Fibroblast of skin of abdomen (primary cell): ENCODE measurements at regions not wholly inside any gene's neighbourhood (a gene's known extent, or its start where the extent isn't known, plus 50 kb on each side); places are given as distances from the start of the nearest gene placed in this dataset.
"Not testable (repeated sequence)": the region's sequence is repeated elsewhere in the genome, so short reads cannot be mapped to it uniquely, and the experiment has no call there.

Source experiments
- DNase-seq: peaks from one replicate; pipeline ENCODE4 v3.0.0-alpha.2; 2013

DNA sequence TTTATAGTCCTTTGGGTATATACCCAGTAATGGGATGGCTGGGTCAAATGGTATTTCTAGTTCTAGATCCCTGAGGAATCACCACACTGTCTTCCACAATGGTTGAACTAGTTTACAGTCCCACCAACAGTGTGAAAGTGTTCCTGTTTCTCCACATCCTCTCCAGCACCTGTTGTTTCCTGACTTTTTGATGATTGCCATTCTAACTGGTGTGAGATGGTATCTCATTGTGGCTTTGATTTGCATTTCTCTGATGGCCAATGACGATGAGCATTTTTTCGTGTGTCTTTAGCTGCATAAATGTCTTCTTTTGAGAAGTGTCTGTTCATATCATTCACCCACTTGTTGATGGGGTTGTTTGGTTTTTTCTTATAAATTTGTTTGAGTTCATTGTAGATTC is 612.5 kb upstream of the SGCD start:
- DNase-seq = not testable (repeated sequence)

DNA sequence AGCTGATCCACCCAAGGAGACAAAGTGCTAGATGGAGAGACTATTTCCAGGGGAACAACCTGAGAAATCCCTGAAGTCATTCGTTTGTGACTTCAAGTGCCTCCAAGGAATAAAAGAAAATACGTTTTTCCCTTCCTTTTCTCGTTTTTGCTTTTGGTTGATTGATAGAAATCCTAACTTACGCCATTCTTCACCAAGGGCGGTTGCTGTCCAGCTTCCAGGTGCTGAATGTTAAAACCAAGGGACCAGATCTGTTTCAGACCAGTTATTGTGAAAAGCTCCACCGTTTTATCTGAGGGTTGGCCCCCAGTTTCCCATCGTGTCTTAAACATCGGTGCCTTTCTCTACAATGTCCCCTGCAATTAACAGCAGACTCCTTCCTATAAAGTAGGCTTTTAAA is 600.7 kb upstream of the SGCD start:
- DNase-seq = peak; percentile 44

DNA sequence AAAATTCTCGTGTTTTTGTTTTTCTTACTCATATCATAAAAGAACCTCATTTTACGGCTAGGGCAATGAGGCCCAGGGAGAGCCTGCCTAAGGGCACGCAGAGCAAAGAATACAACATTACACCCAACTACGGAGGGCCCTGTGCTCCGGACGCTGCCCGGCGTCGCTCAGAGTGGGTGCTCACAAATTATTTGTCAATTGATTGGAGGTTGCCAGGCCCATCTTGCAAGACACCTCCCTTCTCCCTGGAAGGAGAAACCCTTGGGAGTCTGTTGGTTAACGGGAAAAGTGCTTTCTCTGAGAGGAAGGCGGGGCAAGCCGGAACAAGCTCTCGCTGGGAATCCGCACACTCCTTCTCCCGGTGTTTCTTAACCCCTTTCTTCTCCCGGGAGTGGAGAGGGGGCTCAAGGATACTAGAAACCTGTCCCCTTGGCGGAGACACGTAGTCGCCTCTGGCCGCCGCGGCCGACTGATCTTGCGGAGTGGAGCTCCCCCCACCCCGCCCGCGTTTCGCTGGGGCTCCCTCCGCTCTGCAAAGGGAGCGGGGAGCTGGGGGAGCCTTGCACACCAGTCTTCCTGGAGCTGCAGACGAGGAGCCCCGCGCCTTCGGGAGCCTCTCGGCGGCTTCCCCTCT is 599.3 kb upstream of the SGCD start:
- peak; percentile 20 for DNase-seq

DNA sequence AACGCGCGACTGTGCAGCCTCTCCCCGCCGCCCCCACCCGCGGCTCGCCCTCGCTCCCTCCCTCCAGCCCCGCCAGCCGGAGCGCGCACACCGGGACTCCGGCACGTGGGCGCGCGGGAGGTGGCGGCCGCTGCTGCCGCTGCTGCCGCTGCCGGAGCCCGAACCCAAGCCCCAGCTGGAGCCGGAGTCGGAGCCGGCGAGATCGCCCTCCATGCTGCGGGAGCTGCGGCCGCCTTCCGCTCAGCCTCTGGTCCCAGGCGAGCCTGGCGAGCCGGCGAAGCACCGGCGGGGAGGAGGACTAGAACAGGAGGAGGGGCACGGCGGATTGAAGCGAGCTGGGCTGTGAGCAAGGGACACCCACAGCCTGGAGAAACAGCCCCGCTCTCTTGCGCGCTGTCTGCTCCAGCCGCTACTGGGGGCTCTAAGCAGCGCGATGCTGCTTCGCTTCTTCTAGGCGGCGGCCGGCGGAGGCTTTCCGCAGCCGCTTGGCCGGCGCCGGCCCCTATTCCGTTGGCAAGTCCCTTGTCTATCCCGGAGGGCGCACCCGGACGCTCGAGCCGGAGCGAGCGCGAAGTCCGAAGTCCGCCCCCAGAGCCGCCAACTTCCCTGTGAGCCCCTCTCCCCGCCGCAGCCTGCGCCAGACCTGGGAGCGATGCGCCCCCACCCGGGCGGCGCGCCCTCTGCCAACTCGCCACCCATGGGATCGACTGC is 598.7 kb upstream of the SGCD start:
- peak; percentile 80 for DNase-seq

DNA sequence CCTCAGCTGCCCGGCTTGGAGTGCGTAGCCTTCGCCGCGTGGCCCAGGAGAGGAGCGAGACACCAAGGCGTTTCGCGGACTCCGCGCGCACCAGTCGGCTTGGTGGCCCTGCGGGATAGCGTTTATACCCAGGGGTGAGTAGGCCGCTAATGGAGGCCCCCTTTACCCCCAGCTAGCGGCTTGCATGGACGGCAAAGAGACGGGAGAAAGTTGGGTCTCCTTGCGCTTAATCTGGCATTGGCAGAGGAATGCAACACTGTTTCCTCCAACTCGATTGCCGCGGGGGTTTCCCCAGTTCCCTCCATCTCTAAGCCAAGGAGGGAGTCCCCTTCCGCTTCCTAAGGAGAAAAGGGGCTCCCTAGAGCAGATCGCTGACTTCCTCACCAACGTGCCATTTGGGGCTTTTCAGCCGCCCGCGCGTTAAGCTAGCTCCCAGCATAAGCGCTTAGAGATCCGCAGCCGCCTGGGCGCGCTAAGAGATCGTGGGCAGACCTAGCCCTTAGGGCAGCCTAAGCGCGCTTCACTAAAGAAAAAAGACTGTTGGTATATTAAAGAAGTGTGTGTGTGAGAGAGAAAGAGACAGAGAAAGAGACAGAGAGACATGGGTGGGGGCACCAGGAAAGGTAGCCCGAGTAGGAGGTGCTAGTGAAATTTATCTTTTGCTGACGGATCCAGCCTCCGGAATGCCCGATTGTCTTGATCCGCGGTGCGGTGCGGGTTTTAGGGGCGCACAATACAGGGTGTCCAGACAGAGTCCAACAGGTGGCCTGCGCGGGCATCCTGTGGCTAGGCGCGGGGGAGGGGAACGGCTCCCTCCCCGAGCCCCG is 597.9 kb upstream of the SGCD start:
- DNase-seq = peak; percentile 80

DNA sequence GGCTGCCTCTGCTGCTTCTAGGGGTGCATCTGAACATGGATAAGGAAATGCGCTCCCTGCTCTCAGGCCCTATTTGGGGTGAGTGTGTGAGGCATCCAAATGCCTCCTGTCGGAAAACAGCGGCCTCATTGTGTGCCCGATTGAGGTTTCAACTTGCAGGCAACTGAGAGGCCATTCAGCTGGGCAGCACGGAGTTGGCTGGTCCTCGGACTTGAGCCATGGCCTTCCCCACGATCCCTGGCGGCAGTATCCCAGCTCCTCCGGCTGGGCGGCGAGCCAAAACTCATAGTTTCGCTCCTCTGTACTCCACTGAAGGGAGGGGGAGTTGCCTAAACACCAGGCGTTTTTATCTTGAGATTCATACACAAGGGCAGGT is 597.3 kb upstream of the SGCD start:
- DNase-seq = peak; percentile 72

- no peak for DNase-seq
Observed at GRCh38 chr5:155732587-155733376, 594.2 kb upstream of the SGCD start.

- DNase-seq = no peak
Observed at GRCh38 chr5:155733935-155734334, 593.0 kb upstream of the SGCD start.

DNA sequence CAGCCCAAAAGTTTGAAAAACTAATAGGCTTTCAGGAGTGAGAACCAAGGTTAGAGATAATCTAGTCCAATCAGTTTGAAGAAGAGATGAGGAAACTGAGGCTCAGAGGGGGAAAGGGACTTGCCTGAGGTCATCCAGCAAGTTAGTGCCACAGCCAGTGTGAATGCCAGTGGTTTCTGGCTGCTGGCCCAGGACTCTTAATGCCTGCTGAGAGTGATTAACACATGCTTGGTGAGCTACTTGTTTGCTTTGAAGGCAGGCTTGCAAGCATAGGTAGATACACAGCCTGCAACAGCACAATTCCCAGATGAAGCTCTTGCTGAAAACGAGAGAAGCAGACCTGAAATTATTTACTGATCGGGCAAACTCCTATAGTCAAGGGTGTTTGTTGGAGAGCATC is 591.6 kb upstream of the SGCD start:
- DNase-seq = peak; percentile 62

DNA sequence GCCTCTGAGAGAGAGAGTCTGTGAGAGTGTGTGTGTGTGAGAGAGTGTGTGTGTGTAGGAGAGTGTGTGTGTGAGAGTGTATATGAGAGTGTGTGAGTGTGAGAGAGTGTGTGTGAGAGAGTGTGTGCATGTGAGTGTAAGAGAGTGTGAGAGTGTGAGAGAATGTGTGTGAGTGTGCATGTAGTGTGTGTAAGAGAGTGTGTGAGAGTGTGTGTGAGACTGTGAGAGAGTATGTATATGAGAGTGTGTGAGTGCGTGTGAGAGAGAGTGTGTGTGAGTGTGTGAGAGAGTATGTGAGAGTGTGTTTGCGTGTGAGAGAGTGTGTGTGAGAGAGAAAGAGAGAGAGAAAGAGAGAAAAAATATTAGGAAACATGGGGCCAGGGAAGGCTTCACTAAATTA is 588.3 kb upstream of the SGCD start:
- no peak for DNase-seq

- DNase-seq = peak; percentile 4
Observed at GRCh38 chr5:155746367-155747038, 580.5 kb upstream of the SGCD start.

GRCh38 chr5:155750101-155750500 is 576.9 kb upstream of the SGCD start:
- peak; percentile 44 for DNase-seq

DNA sequence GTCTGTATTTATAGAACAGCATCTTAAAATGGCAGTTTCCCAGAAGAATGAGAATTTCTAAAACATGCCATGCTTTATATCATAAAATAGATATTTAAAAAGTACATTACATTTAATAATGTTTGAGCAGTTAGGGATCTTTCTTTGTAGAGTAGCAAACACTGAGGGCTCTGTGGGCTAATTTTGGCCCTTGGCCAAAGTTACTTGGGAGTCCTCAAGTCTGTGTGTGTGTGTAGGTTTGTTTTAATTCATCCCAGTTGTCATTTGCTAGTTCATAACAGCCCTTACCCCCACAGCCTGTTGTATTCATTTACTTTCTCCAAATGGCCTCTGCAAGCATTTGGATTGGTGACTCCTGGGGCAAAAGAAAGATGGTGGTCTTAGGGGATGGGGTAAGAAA is 576.4 kb upstream of the SGCD start:
- DNase-seq = peak; percentile 41

GRCh38 chr5:155753943-155754581 is 572.9 kb upstream of the SGCD start:
- no peak for DNase-seq

GRCh38 chr5:155759252-155759651 is 567.7 kb upstream of the SGCD start:
- no peak for DNase-seq

- no peak for DNase-seq
Observed at GRCh38 chr5:155759984-155760383, 567.0 kb upstream of the SGCD start.

DNA sequence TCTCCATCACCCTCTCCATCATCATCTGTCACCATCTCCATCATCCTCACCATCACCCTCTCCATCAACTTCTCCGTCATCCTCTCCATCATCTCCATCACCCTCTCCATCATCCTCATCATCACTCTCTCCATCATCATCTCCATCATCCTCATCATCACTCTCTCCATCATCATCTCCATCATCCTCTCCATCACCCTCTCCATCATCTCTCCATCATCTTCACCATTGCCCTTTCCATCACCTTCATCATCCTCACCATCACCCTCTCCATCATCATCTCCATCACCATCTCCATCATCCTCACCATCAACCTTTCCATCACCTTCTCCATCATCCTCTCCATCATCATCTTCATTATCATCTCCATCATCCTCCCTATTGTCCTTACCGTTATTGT is 565.5 kb upstream of the SGCD start:
- DNase-seq = no peak

DNA sequence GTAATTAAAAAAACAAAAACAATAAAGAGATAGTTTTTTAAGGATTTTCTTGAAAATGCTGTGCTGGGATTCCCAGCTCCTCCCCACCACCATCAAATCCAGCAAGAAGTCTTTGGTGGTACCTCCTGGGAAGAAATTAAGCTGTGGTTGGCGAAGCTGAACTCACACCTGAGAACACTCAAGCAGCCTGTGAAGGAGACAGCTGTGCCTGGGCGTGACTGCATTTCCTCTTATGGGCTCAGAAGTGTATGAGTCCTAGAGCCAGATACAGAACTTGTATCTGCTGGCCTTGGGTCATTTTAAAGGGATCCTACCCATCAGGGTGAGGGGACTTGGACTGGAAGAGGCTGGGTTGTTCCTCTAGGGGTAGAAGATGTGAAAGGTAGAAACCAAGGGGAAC is 561.2 kb upstream of the SGCD start:
- no peak for DNase-seq

DNA sequence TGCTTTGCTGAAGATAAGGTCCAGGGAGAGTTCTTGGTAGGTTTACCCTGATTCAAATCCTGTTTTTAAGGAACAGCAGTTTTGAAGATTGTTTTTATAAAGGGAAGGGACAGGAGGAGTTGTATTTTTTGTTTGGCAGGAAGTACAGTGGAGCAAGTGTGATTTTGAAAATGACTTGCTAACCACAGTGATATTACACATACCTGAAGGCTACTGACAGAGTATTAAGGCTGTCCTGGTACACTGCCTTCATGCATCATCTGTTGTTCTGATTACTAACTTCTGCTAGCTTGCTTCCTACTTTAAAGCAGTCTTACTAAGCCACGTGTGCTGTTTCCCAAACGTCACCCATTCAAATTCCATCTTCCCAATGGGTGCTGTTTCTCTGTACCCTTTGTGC is 559.5 kb upstream of the SGCD start:
- peak; percentile 15 for DNase-seq

DNA sequence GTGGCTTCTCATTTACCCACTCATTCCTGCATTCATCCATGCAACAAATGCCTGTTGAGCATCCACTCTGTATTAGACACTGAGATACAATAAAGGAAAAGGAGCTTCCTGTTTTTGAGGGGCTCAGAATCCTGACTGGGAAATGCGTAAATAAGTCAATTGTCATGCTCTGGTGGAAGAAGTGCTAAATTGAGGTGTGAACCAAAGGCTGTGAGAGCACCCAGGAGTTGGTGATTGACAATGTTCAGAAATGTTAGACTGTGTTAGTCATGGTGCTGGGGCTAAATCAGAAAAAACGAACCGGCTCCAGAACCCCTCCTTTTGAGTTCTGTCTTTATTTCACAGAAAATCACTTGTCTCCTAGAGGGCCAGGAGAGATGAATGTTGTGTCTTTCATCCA is 558.6 kb upstream of the SGCD start:
- DNase-seq = no peak

DNA sequence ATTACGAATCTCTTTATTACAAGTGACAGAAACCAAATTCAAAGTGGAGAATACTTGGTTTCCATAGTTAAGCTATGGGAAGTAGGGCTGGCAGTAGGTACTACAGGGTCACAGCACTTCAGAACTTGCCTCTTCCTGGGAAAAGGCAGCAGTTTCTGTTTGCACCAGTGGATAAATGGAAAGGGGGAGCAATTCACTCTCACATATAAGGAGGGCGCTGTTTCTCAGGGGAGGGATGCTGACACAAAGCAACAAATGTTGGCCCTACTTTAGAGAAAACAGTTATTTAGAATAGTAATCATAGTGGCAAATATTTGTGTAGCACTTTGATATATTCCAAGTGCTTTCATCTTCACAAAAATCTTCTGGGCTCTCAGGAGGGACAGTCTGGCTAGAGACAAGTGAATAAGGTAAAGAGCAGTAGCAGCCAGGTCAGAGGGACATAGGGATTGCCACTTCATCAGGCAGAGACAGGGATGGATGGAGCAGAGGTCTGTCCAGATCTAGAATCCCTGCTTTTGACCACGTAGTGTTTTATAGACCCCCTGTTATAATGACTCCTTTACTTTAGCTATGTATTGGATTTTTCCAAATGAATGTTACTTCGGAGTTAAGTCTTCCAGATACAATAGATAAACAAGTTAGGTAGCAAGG is 554.8 kb upstream of the SGCD start:
- no peak for DNase-seq
